Right atrium auricular region (tissue), 2 donors: ENCODE measurements at regions not wholly inside any gene's neighbourhood (a gene's known extent, or its start where the extent isn't known, plus 50 kb on each side); places are given as distances from the start of the nearest gene placed in this dataset.

ENCODE experiments used
- DNase-seq: peaks from one replicate; pipeline ENCODE4 v3.0.0-alpha.2; 2019; ENCODE audit warnings: low spot score
- H3K27ac ChIP-seq, 2 donors: fragments of 200-600 bp; sonication (generic); 1 replicate in 1 of 2; 2 replicates in 1 of 2; pipeline ENCODE4 v1.5.1; 2016 to 2019
- H3K27me3 ChIP-seq, 2 donors: fragments of 200-600 bp; sonication (generic); one replicate each; pipeline versions ENCODE4 v1.5.1 to v1.6.0; 2017 to 2019
- H3K36me3 ChIP-seq: fragments of 200-600 bp; sonication (generic); one replicate; pipeline ENCODE4 v1.5.1; 2016
- H3K4me1 ChIP-seq, 2 donors: fragments of 200-600 bp; sonication (generic); one replicate each; pipeline versions ENCODE4 v1.5.1 to v1.6.0; 2017 to 2019
- H3K4me3 ChIP-seq, 2 donors: fragments of 200-600 bp; sonication (generic); 1 replicate in 1 of 2; 2 replicates in 1 of 2; pipeline ENCODE4 v1.5.1; 2017 to 2019; ENCODE audit warnings: mild to moderate bottlenecking in 1 of 2, moderate library complexity in 1 of 2
- H3K9me3 ChIP-seq, 2 donors: fragments of 200-600 bp; sonication (generic); one replicate each; pipeline ENCODE4 v1.5.1; 2019
- CTCF ChIP-seq, 2 donors: fragments of 200-600 bp; sonication (generic); IDR thresholded peaks; one replicate each; pipeline ENCODE4 v1.5.1; 2019; ENCODE audit warnings: antibody characterized with exemption in 2 of 2

DNA sequence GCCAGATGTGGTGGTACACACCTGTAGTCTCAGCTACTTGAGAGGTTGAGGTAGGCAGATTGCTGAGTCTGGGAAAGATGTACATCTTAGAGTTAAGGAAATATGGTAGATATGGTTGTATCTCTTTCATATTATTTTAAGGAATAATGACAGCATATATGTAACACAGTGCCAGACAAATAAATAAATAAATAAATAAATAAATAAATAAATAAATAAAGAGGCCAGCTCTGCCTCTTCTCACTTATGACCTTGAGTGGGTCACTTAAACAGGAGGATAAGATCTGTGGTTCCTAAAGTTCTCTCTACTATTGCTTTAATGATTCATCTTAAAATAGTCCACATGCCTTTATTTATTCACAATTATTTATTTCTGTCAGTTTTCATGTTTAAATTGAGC, 890.9 kb upstream of the TENM4 start:
- Histone ChIP-seq H3K36me3 (no peaks in the 10 kb centered on the region), H3K4me3 (no peak overlapping the region), H3K4me1 (no peaks in the 10 kb centered on the region), H3K27ac (no peak overlapping the region), H3K27me3 (no peaks in the 10 kb centered on the region), H3K9me3 (no peaks in the 10 kb centered on the region)
- DNase-seq, result no peak
- TF ChIP-seq CTCF (IDR thresholded peaks at IDR 0.05), result no peak

DNA sequence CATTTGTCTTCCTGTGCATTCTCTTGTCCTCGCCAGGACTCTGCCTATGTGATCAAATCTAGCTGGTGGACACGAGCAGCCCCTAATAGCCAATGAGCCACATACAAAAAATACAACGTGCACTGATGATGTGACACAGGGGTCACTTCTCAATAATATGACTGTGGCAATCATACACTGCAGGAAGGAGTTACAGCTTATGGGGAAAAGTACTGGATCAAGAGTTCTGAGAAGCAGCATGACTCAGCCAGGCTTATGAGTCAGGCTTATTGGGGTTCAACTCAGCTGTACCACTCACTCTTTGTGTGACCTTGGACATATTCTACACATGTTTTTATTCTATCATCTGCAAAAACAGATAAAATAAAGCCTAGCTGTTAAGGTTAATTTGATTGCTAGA, 889.4 kb upstream of the TENM4 start:
- no peak for TF ChIP-seq CTCF (IDR thresholded peaks at IDR 0.05)
- Histone ChIP-seq H3K36me3 (no peaks in the 10 kb centered on the region), H3K27me3 (no peaks in the 10 kb centered on the region)

DNA sequence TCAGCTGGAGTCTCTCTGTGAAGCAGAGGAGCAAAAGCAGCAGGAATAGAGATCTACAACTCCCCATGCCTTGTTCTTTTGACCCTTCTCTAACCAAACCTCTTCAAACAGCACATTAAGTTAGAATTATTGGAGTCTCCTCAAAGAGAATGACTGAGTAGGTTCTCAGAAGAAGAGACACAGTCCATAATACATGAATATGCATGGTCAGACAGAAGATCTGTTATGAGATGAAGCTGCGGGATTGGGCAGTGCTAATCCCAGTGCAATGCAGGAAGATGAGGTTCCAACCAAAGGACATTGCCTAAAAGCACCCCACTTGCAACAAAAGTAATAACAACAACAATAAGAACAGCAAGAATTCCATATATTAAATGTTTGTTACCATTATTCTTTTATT, 887.9 kb upstream of the TENM4 start:
- H3K27me3 ChIP-seq, result no peaks in the 10 kb centered on the region
- no peak overlapping the region for H3K27ac ChIP-seq
- no peak overlapping the region for H3K4me3 ChIP-seq
- no peaks in the 10 kb centered on the region for H3K9me3 ChIP-seq
- no peak for DNase-seq
- H3K4me1 ChIP-seq, result no peaks in the 10 kb centered on the region
- H3K36me3 ChIP-seq, result no peaks in the 10 kb centered on the region
- no peak for TF ChIP-seq CTCF (IDR thresholded peaks at IDR 0.05)

More for the DNA sequence above, 889.4 kb upstream of the TENM4 start:
- Histone ChIP-seq H3K4me1 (no peaks in the 10 kb centered on the region), H3K9me3 (no peaks in the 10 kb centered on the region), H3K27ac (no peak overlapping the region), H3K4me3 (no peak overlapping the region)
- DNase-seq, result no peak

DNA sequence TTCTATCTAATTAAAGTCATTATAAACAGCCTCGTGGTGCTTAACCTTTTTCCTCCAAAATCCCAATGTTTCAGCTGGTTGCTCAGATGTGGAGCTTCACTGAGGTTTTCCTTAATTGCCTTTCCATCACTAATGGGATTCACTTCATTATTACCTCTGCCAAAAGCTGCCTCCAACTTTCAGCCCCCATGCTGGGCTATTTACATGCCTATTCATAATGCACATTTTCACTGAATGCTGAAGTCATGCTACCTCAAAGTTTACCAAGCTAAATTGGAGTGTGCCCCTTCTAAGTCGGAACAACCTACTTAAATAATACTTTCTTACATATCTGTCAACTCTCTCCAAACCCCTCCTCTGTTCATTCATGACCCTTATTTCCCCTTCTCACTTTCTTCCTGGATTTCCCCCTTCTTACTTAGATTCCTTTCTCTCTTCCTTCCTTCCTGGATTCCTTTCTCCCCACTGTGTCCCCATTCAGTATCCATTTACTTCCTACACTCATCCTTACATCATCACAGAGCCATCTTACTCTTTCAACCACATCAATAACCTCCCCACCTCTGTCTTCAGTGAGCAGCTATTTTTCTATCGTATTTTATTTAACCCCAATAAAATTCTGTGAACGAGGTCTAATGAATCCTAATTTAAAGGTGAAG, 887.3 kb upstream of the TENM4 start:
- H3K27me3 ChIP-seq, result no peaks in the 10 kb centered on the region
- TF ChIP-seq CTCF (IDR thresholded peaks at IDR 0.05), result no peak
- H3K4me1 ChIP-seq, result no peaks in the 10 kb centered on the region
- no peaks in the 10 kb centered on the region for H3K9me3 ChIP-seq
- no peak for DNase-seq
- no peak overlapping the region for H3K4me3 ChIP-seq
- no peaks in the 10 kb centered on the region for H3K36me3 ChIP-seq
- H3K27ac ChIP-seq, result no peak overlapping the region

- Histone ChIP-seq H3K4me1 (no peaks in the 10 kb centered on the region), H3K27me3 (no peaks in the 10 kb centered on the region), H3K4me3 (no peak overlapping the region), H3K9me3 (no peaks in the 10 kb centered on the region), H3K27ac (no peak overlapping the region), H3K36me3 (no peaks in the 10 kb centered on the region)
- no peak for TF ChIP-seq CTCF (IDR thresholded peaks at IDR 0.05)
- DNase-seq, result no peak
Observed at GRCh38 chr11:80321786-80322185, 881.0 kb upstream of the TENM4 start.

DNA sequence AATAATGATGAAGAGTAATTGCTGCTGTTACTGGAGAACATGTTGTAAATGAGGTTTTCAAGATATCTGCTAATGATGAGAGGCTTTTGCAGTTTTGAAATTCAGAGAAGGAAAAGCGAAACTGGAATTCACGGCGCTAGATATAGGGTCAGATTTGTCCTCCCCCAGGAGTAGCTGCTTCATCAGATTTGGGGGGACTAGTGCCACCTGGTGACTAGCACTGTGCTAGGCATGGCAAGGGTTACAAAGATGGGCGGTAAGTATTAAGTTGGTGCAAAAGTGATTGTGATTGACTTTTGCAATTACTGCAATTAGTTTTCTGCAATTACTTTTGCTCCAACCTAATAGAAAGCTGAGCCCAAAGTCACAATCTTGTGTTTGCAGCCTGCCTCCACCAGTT, 879.9 kb upstream of the TENM4 start:
- Histone ChIP-seq H3K9me3 (no peaks in the 10 kb centered on the region), H3K27me3 (no peaks in the 10 kb centered on the region), H3K4me1 (no peaks in the 10 kb centered on the region), H3K36me3 (no peaks in the 10 kb centered on the region), H3K27ac (no peak overlapping the region), H3K4me3 (no peak overlapping the region)
- no peak for DNase-seq
- TF ChIP-seq CTCF (IDR thresholded peaks at IDR 0.05), result no peak
